IMR-90 (cell line): ENCODE measurements at regions not wholly inside any gene's neighbourhood (a gene's known extent, or its start where the extent isn't known, plus 50 kb on each side); places are given as distances from the start of the nearest gene placed in this dataset.

Source experiments
- ATAC-seq: fragments of 200-7000 bp; cut with Tn5 transposase; 2 replicates; pipeline ENCODE4 v1.9.1; 2020; ENCODE audit warnings: low read depth, mild to moderate bottlenecking, moderate library complexity
- BruUV-seq: library from RNA; stranded (reverse); fragments of 400-500 nt; replicated peaks from 2 replicates; lab custom pipeline; 2021; lab: Mats Ljungman, UMichigan
- CTCF ChIA-PET: fragments of 300-600 bp; formaldehyde crosslinking; extraction: SDS; loops from one replicate; lab custom pipeline; 2021; ENCODE audit warnings: antibody characterized with exemption; lab: Yijun Ruan, JAX
- POLR2A ChIA-PET: fragments of 300-600 bp; sonication (Branson Sonifier 250); formaldehyde crosslinking; loops from one replicate; lab custom pipeline; 2022; ENCODE audit warnings: antibody characterized with exemption; ENCODE audit not compliant: unreplicated experiment; lab: Charles Lee
- DNase-seq: peaks from one replicate; pipeline ENCODE4 v3.0.0; 2013
- H2AFZ ChIP-seq: replicated peaks from 2 replicates; pipeline ENCODE3; 2013; ENCODE audit warnings: low read length, mild to moderate bottlenecking; ENCODE audit not compliant: poor library complexity
- H2AK5ac ChIP-seq: 2 replicates; pipeline ENCODE4 v1.6.1; 2013; ENCODE audit warnings: low read depth, low read length, inconsistent platforms
- H2AK9ac ChIP-seq: replicated peaks from 2 replicates; pipeline ENCODE3; 2013; ENCODE audit warnings: mild to moderate bottlenecking, low read depth, low read length, moderate library complexity; ENCODE audit not compliant: poor library complexity
- H2BK120ac ChIP-seq: 2 replicates; pipeline ENCODE4 v1.6.1; 2013; ENCODE audit warnings: low read depth, low read length, inconsistent platforms
- H2BK15ac ChIP-seq: 3 replicates; pipeline ENCODE4 v1.6.1; 2013; ENCODE audit warnings: low read depth, low read length, inconsistent platforms
- H2BK20ac ChIP-seq: 2 replicates; pipeline ENCODE4 v1.6.1; 2013; ENCODE audit warnings: low read depth, mild to moderate bottlenecking, inconsistent platforms, low read length, moderate library complexity
- H2BK5ac ChIP-seq: 2 replicates; pipeline ENCODE4 v1.6.1; 2013; ENCODE audit warnings: mild to moderate bottlenecking, low read depth, low read length, inconsistent platforms; ENCODE audit not compliant: poor library complexity, severe bottlenecking
- H3K14ac ChIP-seq: replicated peaks from 2 replicates; pipeline ENCODE4 v1.6.1; 2013; ENCODE audit warnings: low read depth, low read length, inconsistent platforms
- H3K18ac ChIP-seq: 2 replicates; pipeline ENCODE4 v1.6.1; 2013; ENCODE audit warnings: low read depth, low read length, control low read depth
- H3K23ac ChIP-seq: 2 replicates; pipeline ENCODE4 v1.6.1; 2013; ENCODE audit warnings: low read depth, low read length, inconsistent platforms
- H3K27ac ChIP-seq: 2 replicates; pipeline ENCODE4 v1.5.1; 2013; ENCODE audit warnings: mild to moderate bottlenecking, control low read depth, low read length; ENCODE audit not compliant: insufficient read depth
- H3K27me3 ChIP-seq: 2 replicates; pipeline ENCODE4 v1.6.1; 2013; ENCODE audit warnings: low read length; ENCODE audit not compliant: control insufficient read depth, insufficient read depth
- H3K36me3 ChIP-seq: 2 replicates; pipeline ENCODE4 v1.6.1; 2013; ENCODE audit warnings: low read length, mixed read lengths; ENCODE audit not compliant: control insufficient read depth, insufficient read depth
- H3K4ac ChIP-seq: 2 replicates; pipeline ENCODE4 v1.6.1; 2013; ENCODE audit warnings: low read depth, low read length, inconsistent platforms
- H3K4me1 ChIP-seq: 2 replicates; pipeline ENCODE4 v1.6.1; 2013; ENCODE audit warnings: low read length, mixed read lengths; ENCODE audit not compliant: control insufficient read depth, insufficient read depth
- H3K4me2 ChIP-seq: 2 replicates; pipeline ENCODE4 v1.6.1; 2013; ENCODE audit warnings: low read depth, mild to moderate bottlenecking, control low read depth, low read length, moderate library complexity
- H3K4me3 ChIP-seq: 2 replicates; pipeline ENCODE4 v1.5.1; 2013; ENCODE audit warnings: low read depth, mild to moderate bottlenecking, control low read depth, low read length, moderate library complexity; ENCODE audit not compliant: insufficient read depth
- H3K56ac ChIP-seq: 2 replicates; pipeline ENCODE4 v1.6.1; 2013; ENCODE audit warnings: low read length, inconsistent platforms; ENCODE audit not compliant: insufficient read depth; ENCODE audit errors: extremely low read depth
- H3K79me1 ChIP-seq, 2 experiments: 2 replicates each; pipeline ENCODE4 v1.6.1; 2013; ENCODE audit warnings: low read length in 2 of 2, inconsistent platforms in 1 of 2, low read depth in 1 of 2
- H3K9ac ChIP-seq: 2 replicates; pipeline ENCODE4 v1.6.1; 2013; ENCODE audit warnings: low read depth, low read length, control low read depth
- H3K9me1 ChIP-seq: 2 replicates; pipeline ENCODE4 v1.6.1; 2013; ENCODE audit warnings: low read length, inconsistent platforms; ENCODE audit not compliant: insufficient read depth
- H3K9me3 ChIP-seq: 2 replicates; pipeline ENCODE4 v1.6.1; 2013; ENCODE audit warnings: low read length; ENCODE audit not compliant: control insufficient read depth, insufficient read depth
- H4K20me1 ChIP-seq: 2 replicates; pipeline ENCODE4 v1.6.1; 2013; ENCODE audit warnings: low read length, inconsistent platforms; ENCODE audit not compliant: insufficient read depth
- H4K5ac ChIP-seq: 2 replicates; pipeline ENCODE4 v1.6.1; 2013; ENCODE audit warnings: mild to moderate bottlenecking, low read depth, low read length, control low read depth
- H4K8ac ChIP-seq, 2 experiments: 2 replicates each; pipeline ENCODE4 v1.6.1; 2013; ENCODE audit warnings: low read depth in 2 of 2, low read length in 2 of 2, control low read depth in 1 of 2, inconsistent platforms in 1 of 2
- H4K91ac ChIP-seq: 2 replicates; pipeline ENCODE4 v1.6.1; 2013; ENCODE audit warnings: low read depth, low read length, inconsistent platforms; ENCODE audit not compliant: insufficient read depth
- CEBPB ChIP-seq: IDR thresholded peaks from 2 replicates; pipeline ENCODE4 v1.6.1; 2012; ENCODE audit warnings: low read depth, low read length, improper control_type of control experiment
- CHD1 ChIP-seq: IDR thresholded peaks from 2 replicates; pipeline ENCODE4 v1.6.1; 2012; ENCODE audit warnings: low read depth, low read length, improper control_type of control experiment
- MXI1 ChIP-seq: IDR thresholded peaks from 2 replicates; pipeline ENCODE4 v1.6.1; 2012; ENCODE audit warnings: low read depth, mild to moderate bottlenecking, low read length, moderate library complexity, borderline replicate concordance
- USF2 ChIP-seq: fragments of 150-350 bp; IDR thresholded peaks from 2 replicates; pipeline ENCODE4 v1.6.1; 2017; ENCODE audit warnings: mild to moderate bottlenecking, antibody characterized with exemption, low read length, low read depth
- dilution Hi-C: fragments of 300-500 bp; cut with HindIII; formaldehyde crosslinking; loops from one replicate; pipeline ENCODE4 v1.14.3; 2018; ENCODE audit warnings: low sequenced_read_pairs; ENCODE audit not compliant: unreplicated experiment
- in situ Hi-C: fragments of 300-500 bp; cut with MboI; formaldehyde crosslinking; loops from 3 replicates; pipeline ENCODE4 v1.14.3; 2019; ENCODE audit warnings: low sequenced_read_pairs, inconsistent platforms, mixed read lengths
- intact Hi-C: fragments of 100-400 bp; cut with micrococcal nuclease; formaldehyde crosslinking; loops from 2 replicates; pipeline ENCODE4 v1.10.0; 2022

DNA sequence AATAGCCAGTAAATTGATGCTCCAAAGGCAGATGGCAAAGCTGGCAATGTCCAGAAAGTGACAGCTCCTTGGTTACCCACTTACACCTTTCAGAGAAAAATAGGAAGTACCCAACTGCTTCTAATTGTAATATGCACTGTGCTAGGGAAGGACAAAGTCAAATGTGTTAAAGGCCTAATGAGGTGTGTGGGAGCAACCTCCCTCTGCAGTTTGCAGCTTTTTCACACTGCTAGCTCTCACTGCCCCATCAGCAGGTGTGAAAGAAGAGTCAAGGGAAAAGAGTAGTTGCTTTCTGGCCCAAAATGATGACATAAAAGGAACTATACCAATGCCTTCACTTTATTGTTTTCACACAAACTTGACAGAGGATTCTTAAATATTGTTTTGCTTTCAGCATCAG lies 284.1 kb upstream of the SETBP1 start:
- POLR2A ChIA-PET: no interaction called here

More for the DNA sequence above, 284.1 kb upstream of the SETBP1 start:
- CTCF ChIA-PET: interaction anchor here (0.9 kb wide), 1 partner anchor 11 kb away, joined by 3 read pairs; no protein-coding TSS in a partner anchor
- H3K4ac ChIP-seq: no peak overlapping the region
- H2BK15ac ChIP-seq: no peak overlapping the region
- no peak overlapping the region for H2AFZ ChIP-seq
- H3K14ac ChIP-seq: no peak overlapping the region
- no peaks in the 10 kb centered on the region for H3K36me3 ChIP-seq
- H2BK20ac ChIP-seq: no peak overlapping the region
- in situ Hi-C loops (no loop called here), intact Hi-C loops (no loop called here), dilution Hi-C loops (no loop called here)
- no TSS peak for BruUV-seq
- no peak overlapping the region for H2BK120ac ChIP-seq
- H4K8ac ChIP-seq: no peak overlapping the region
- no peak overlapping the region for H2AK9ac ChIP-seq
- H3K56ac ChIP-seq: no peak overlapping the region
- H3K23ac ChIP-seq: no peak overlapping the region
- H3K4me3 ChIP-seq: no peak overlapping the region
- H4K5ac ChIP-seq: no peak overlapping the region
- H2BK5ac ChIP-seq: no peak overlapping the region
- H3K79me1 ChIP-seq: no peaks in the 10 kb centered on the region
- TF ChIP-seq CHD1 (no peak), MXI1 (no peak), CEBPB (no peak), USF2 (no peak)
- H3K9ac ChIP-seq: no peak overlapping the region
- no peak overlapping the region for H3K27ac ChIP-seq
- H3K18ac ChIP-seq: no peak overlapping the region
- ATAC-seq (no peak), DNase-seq (no peak)
- no peak overlapping the region for H3K4me2 ChIP-seq
- H4K91ac ChIP-seq: no peak overlapping the region
- no peaks in the 10 kb centered on the region for H3K9me1 ChIP-seq
- H3K9me3 ChIP-seq: no peaks in the 10 kb centered on the region
- H3K27me3 ChIP-seq: no peaks in the 10 kb centered on the region
- no peak overlapping the region for H2AK5ac ChIP-seq
- no peaks in the 10 kb centered on the region for H4K20me1 ChIP-seq
- H3K4me1 ChIP-seq: no peaks in the 10 kb centered on the region
